Islet of Langerhans (tissue), 1 donor: ENCODE measurements at regions not wholly inside any gene's neighbourhood (a gene's known extent, or its start where the extent isn't known, plus 50 kb on each side); places are given as distances from the start of the nearest gene placed in this dataset.
"Not testable (repeated sequence)": the region's sequence is repeated elsewhere in the genome, so short reads cannot be mapped to it uniquely, and the experiment has no call there.

Source experiments
- FAIRE-seq: peaks from one replicate; lab custom pipeline; 2011; peaks lifted over from hg19 to GRCh38; lab: Jason Lieb, UNC

DNA sequence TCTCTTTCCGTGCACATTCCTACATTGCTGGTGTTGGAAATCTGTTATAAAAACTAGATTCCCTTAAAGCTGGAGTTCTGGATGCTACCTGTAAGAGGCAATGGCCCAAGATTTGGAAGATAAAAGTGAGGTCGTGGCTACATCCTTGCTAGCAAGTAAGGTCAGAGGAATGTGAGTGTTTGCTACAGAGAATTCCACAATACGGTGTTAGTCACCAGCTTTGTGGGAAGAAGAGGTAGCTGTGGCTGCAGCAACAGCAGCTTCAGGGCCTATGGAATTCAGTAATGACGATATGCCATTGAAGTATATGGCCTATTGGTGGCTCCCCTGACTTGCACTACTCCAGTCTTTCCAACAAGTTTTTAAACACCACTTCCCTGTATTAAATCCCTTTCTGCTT is 227.7 kb upstream of the TMEM260 start:
- FAIRE-seq = no peak

- no peak for FAIRE-seq
Measured at GRCh38 chr14:56352999-56353398, 226.6 kb upstream of the TMEM260 start.

DNA sequence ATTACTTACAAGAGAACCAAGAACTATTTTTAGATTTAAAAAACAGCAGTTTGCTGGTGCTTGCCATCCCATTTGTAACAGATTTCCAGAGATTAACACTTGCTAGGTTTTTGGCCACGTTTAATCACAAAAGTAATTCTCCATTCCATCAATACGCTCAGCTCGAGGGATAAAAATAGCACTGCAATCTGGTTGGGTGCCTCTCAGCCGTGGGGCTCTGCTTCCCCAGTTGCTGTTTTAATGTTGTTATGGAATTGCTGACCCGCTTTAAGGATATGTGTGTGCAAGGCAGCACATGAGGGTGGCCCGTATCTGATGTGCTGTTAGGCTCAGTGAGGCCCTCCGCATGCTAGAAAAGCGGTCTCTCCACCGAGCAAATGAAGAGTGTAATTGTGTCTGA is 222.2 kb upstream of the TMEM260 start:
- FAIRE-seq = no peak

DNA sequence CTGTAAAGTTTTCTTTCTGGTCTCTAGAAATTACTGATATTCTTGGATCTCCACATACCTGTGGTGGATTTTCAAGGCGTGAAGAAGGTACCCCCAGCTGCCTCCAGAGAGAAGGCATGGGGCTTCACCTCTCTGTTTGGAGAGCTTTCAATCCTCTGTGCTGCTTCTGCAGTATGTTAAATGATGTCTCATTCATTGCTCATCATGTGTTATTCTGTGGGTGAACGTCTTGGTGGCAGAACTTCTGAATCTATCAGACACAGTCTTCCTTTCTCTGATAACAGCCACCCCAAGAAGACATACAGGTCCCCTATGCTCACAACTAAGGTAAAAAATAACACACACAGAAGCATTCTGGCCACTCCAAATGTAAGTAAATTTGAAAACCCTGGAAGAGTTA is 221.3 kb upstream of the TMEM260 start:
- no peak for FAIRE-seq

GRCh38 chr14:56358851-56359614 is 220.6 kb upstream of the TMEM260 start:
- no peak for FAIRE-seq

DNA sequence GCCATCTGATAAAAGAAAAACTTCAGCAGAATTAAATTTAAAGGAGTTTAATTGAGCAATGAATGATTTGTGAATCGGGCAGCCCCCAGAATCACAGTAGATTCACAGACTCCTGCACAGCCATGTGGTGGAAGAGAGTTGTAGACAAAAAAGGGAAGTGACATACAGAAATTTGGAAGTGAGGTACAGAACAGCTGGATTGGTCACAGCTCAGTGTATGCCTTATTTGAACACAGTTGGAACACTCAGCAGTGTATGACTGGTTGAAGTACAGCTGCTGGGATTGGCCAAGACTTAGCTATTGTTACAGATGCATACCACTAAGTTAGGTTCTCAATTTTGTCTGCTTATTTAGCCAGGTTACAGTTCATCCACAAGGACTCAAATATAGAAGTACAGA is 213.9 kb upstream of the TMEM260 start:
- not testable (repeated sequence) for FAIRE-seq

DNA sequence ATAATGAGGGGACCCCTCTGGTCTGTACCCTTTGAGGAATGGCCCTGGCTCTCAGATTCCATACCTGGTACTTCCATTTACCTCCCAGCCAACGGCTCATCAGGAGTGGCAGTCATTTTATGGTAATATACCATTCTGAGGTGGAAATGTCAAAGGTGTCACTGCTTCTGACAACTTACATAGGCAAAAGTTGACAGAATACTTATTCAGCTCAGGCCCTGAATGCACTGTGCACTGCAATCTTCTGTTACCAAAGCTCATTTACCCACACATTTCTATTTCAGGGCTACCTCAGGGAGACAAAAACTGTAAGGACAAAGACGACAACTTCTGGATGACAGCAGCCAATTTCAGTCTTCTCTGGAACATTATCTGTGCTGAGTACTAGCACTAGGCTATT is 212.2 kb upstream of the TMEM260 start:
- no peak for FAIRE-seq

DNA sequence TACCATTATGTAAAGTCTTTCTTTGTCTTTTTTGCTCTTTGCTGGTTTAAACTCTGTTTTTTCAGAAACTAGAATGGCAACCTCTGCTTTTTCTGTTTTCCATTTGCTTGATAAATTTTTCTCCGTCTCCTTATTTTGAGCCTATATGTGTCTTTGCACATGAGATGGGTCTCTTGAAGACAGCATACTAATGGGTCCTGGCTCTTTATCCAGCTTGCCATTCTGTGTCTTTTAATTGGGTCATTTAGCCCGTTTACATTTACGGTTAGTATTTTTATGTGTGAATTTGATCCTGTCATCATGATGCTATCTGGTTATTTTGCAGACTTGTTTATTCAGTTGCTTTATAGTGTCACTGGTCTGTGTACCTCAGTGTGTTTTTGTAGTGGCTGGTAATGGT is 207.9 kb upstream of the TMEM260 start:
- FAIRE-seq = no peak

- no peak for FAIRE-seq
Measured at GRCh38 chr14:56374421-56374820, 205.2 kb upstream of the TMEM260 start.

DNA sequence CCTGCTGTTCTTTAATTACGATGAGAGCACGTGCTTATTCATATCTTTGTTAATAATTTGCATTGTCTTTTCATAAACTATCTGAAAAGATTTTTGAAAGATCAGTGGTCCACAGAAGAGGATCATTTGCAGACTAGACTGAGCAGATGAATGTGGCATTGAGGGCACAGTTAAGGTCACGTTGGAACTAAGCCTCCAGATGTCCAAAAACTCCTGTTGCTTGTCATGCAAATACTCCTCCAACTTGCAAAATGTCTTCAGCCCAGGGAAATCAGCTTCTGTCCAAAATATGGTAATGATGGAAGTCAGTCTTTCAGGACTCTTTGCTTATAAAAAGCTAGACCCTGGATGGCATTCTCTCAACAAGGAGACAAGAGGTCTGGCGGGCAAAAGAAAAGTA is 201.6 kb upstream of the TMEM260 start:
- no peak for FAIRE-seq

DNA sequence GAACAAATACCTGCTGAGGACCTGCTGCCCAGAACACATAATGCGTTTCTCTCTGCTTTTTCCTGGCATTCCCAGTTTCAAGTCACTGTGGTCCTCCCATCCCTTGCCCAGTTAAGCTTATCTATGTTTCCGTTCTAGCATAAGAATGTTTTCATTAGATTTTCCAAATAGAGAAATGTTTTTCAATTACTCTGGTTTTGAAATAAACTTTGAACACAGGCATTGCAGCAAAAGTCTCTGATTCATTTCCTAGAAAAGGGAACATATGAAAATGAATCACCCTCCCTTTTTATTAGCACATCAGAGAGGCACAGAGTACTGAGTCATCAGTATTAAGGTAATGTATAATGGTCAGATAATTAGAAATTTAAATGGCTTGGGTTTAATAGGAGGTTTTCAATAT is 201.1 kb upstream of the TMEM260 start:
- FAIRE-seq = peak; percentile 41

GRCh38 chr14:56379956-56380355 is 199.6 kb upstream of the TMEM260 start:
- no peak for FAIRE-seq

GRCh38 chr14:56386024-56386423 is 193.6 kb upstream of the TMEM260 start:
- no peak for FAIRE-seq

DNA sequence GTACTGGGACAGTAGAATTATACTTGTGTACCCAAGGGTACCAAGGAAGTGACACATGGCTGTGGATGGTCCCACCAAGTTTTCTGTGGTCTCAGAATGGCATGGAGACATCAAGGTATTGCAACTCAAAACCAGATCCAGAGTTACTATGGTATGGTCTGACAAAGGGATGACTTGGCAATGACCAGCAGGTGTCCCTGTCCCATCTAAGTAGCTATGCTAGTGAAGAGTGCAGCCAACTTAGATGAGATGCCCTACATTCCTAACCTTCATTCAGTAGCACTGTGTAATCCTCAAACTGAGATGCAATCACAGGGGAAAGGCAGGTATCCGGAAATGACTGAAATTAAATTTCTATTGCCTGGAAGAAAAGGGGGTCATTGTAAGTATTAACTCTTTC is 188.7 kb upstream of the TMEM260 start:
- FAIRE-seq = no peak

DNA sequence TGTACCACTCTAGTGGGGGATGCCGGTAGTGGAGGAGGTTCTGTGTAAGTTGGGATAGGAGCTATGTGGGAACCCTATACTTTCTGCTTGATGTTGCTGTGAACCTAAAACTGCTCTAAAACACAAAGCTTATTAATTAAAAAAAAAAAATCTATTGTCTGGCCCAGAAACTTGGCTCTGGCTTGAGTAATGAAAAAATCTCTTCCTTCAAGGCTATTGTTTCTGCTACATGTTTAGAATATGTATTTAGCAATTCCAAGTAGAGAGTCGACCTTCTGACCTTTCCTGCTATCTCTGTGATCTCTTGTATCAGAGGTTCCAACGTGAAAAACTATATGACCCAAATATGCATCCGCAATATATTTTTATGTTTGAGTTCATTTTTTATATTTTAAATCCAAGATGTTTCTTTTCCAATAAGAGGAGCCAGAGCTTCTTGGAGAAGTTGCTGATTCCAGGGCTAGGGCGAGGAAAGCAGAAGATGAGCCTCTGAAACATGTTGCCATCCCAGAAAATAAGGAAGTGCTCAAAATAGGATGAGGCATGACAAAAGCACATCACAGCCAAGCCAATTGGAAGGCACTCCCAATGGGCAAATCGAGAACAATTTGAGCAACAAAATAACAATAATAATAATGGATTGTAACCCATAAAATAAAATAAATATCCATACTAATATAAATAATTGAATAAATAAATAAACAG is 184.6 kb upstream of the TMEM260 start:
- FAIRE-seq = no peak

- no peak for FAIRE-seq
Measured at GRCh38 chr14:56400109-56400825, 179.3 kb upstream of the TMEM260 start.

DNA sequence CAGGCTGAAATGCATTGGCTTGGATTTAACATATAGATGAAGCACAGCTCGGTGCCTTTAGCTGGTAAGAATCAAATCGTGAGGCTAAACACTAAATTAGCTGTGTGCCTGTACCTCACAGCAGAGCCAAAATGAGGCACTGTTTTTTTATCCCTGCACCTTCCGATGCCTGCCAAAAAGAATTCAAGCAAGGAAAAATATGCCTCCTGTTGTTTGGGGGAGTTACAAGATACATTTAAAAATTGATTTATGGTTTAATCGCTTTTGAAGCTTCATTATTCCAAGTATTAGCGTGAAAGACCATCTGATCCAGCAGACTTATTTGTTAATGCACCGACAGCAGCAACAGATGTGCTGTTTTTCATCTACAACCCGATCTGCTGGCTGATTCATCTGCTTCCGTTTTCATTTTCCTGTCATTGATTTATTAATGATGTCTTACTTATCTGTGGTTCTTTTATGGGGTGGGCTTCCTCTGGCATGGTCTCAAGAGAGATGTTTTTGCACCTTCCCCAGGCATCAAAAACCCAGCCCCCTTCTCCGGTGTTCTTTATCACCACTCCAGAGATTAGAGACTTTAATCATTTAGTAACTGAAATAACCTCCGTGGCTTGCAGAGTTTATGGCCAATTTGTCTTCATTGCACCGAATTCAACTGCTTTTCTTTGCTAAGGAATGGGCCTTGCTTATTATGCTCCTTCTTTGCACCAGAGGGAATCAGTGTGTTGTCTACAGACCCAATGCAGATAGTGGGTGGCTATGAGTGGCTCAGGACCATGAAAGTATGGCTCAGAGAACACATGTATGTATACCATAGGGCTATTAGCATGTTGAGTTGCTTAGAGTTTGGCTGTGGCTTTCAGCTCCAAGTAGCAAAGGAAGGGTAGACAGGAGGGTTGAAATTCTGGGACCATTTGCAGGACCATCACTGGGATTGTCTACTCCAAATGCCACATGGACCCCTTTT is 166.8 kb upstream of the TMEM260 start:
- FAIRE-seq = peak; percentile 5

DNA sequence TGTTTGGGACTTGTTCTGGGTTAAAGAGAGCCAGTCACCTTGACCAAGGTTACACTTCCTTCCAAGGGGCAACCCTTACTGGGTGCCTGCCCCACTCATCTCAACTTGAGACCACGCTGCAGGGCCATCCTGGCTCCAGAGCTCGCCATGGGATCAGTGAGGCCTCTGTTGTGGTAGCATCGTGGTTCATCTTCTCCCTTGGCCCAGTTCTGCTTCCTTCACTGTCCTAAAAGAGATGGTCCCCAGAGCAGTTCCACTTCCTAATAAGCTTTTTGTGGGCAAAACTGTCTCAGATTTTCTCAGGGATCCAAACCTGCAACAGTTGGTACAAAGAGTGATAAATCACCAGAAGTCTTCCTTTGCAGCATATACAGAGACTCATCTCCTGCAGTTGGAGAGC is 165.9 kb upstream of the TMEM260 start:
- no peak for FAIRE-seq

GRCh38 chr14:56414236-56414635 is 165.4 kb upstream of the TMEM260 start:
- no peak for FAIRE-seq

- no peak for FAIRE-seq
Measured at GRCh38 chr14:56416213-56416612, 163.4 kb upstream of the TMEM260 start.

DNA sequence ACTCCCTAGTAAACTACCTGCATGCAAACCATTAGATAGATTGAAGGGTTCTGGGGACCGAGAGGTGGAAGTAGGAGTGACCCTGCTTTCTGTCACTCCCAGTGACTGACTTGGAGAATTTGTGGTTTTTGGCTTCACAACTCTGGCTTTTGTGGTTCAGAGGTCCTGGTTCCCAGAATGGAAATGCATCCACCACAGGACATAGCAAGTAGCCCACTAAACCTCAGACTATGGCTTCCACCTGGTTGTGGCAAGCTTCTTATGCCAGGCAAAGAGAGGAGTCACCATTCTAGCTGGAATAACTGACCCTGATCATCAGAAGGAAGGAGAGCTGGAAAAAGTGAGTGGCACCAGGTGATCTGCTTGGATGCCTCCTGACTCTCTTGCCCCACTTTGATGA is 162.4 kb upstream of the TMEM260 start:
- no peak for FAIRE-seq

GRCh38 chr14:56419750-56420149 is 159.8 kb upstream of the TMEM260 start:
- FAIRE-seq = no peak
